SKM-1 (cell line): ENCODE measurements at regions not wholly inside any gene's neighbourhood (a gene's known extent, or its start where the extent isn't known, plus 50 kb on each side); places are given as distances from the start of the nearest gene placed in this dataset.
"Not testable (repeated sequence)": the region's sequence is repeated elsewhere in the genome, so short reads cannot be mapped to it uniquely, and the experiment has no call there.

Experiments used
- DNase-seq: peaks from one replicate; lab custom pipeline; 2025; ENCODE audit not compliant: unreplicated experiment; lab: John Stamatoyannopoulos, UW

GRCh38 chr4:120316416-120316815 lies 249.8 kb upstream of the MAD2L1 start:
- DNase-seq = no peak

- no peak for DNase-seq
Measured at GRCh38 chr4:120314969-120315368, 248.3 kb upstream of the MAD2L1 start.

- DNase-seq = peak; percentile 36
Measured at GRCh38 chr4:120304801-120305200, 238.2 kb upstream of the MAD2L1 start.

GRCh38 chr4:120299631-120300030 lies 233.0 kb upstream of the MAD2L1 start:
- DNase-seq = no peak

GRCh38 chr4:120293341-120293740 lies 226.7 kb upstream of the MAD2L1 start:
- DNase-seq = no peak

GRCh38 chr4:120291541-120291940 lies 224.9 kb upstream of the MAD2L1 start:
- no peak for DNase-seq

- no peak for DNase-seq
Measured at GRCh38 chr4:120290553-120290952, 223.9 kb upstream of the MAD2L1 start.

- DNase-seq = no peak
Measured at GRCh38 chr4:120286813-120287212, 220.2 kb upstream of the MAD2L1 start.

GRCh38 chr4:120281581-120281980 lies 214.9 kb upstream of the MAD2L1 start:
- DNase-seq = no peak

GRCh38 chr4:120277391-120277790 lies 210.7 kb upstream of the MAD2L1 start:
- DNase-seq = no peak

- DNase-seq = no peak
Measured at GRCh38 chr4:120266602-120267001, 200.0 kb upstream of the MAD2L1 start.

GRCh38 chr4:120263618-120264017 lies 197.0 kb upstream of the MAD2L1 start:
- no peak for DNase-seq

GRCh38 chr4:120261117-120261516 lies 194.5 kb upstream of the MAD2L1 start:
- no peak for DNase-seq

- DNase-seq = not testable (repeated sequence)
Measured at GRCh38 chr4:120256112-120256775, 189.6 kb upstream of the MAD2L1 start.

- DNase-seq = no peak
Measured at GRCh38 chr4:120238277-120238973, 171.8 kb upstream of the MAD2L1 start.

GRCh38 chr4:120236873-120237272 lies 170.2 kb upstream of the MAD2L1 start:
- DNase-seq = no peak

GRCh38 chr4:120232050-120232449 lies 165.4 kb upstream of the MAD2L1 start:
- DNase-seq = no peak

- peak; percentile 20 for DNase-seq
Measured at GRCh38 chr4:120228086-120228485, 161.4 kb upstream of the MAD2L1 start.

- no peak for DNase-seq
Measured at GRCh38 chr4:120227554-120227953, 160.9 kb upstream of the MAD2L1 start.

- DNase-seq = no peak
Measured at GRCh38 chr4:120225527-120225926, 158.9 kb upstream of the MAD2L1 start.

GRCh38 chr4:120218981-120219380 lies 152.3 kb upstream of the MAD2L1 start:
- no peak for DNase-seq

GRCh38 chr4:120215350-120215749 lies 148.7 kb upstream of the MAD2L1 start:
- no peak for DNase-seq
